CD14-positive monocyte (primary cell): ENCODE measurements at regions not wholly inside any gene's neighbourhood (a gene's known extent, or its start where the extent isn't known, plus 50 kb on each side); places are given as distances from the start of the nearest gene placed in this dataset.

Source experiments
- DNase-seq, 3 donors: peaks; one replicate each; pipeline ENCODE4 v3.0.0-alpha.2; 2011 to 2022
- H2AFZ ChIP-seq: 2 replicates; pipeline ENCODE4 v1.6.0; 2012; ENCODE audit warnings: mild to moderate bottlenecking, low read depth, low read length, inconsistent platforms; ENCODE audit not compliant: insufficient read depth, poor library complexity, severe bottlenecking
- H3K27ac ChIP-seq, 2 donors: 1 replicate in 1 of 2; 2 replicates in 1 of 2; pipeline ENCODE4 v1.5.1; 2012 to 2013; ENCODE audit warnings: low read length in 2 of 2, control low read depth in 1 of 2, inconsistent platforms in 1 of 2, low read depth in 1 of 2, mild to moderate bottlenecking in 1 of 2
- H3K27me3 ChIP-seq, 2 donors: one replicate each; pipeline versions ENCODE4 v1.6.0 to v1.6.1; 2011 to 2013; ENCODE audit warnings: low read length in 2 of 2; ENCODE audit not compliant: control insufficient read depth in 2 of 2, insufficient read depth in 2 of 2
- H3K36me3 ChIP-seq, 2 donors: replicated peaks in 1 of 2; 1 replicate in 1 of 2; 2 replicates in 1 of 2; pipeline versions ENCODE4 v1.5.1 to v1.6.1; 2012 to 2013; ENCODE audit warnings: low read length in 2 of 2, control low read depth in 1 of 2, inconsistent platforms in 1 of 2, mild to moderate bottlenecking in 1 of 2; ENCODE audit not compliant: insufficient read depth in 2 of 2, control insufficient read depth in 1 of 2
- H3K4me1 ChIP-seq, 2 donors: 1 replicate in 1 of 2; 2 replicates in 1 of 2; pipeline versions ENCODE4 v1.5.1 to v1.6.1; 2012 to 2013; ENCODE audit warnings: low read length in 2 of 2, control low read depth in 1 of 2, inconsistent platforms in 1 of 2, mild to moderate bottlenecking in 1 of 2, moderate library complexity in 1 of 2; ENCODE audit not compliant: insufficient read depth in 2 of 2, control insufficient read depth in 1 of 2
- H3K4me2 ChIP-seq: replicated peaks from 2 replicates; pipeline ENCODE3; 2012; ENCODE audit warnings: low read length, moderate library complexity, mild to moderate bottlenecking; ENCODE audit not compliant: poor library complexity, severe bottlenecking; ENCODE audit errors: extremely low read depth
- H3K4me3 ChIP-seq, 3 experiments: fragments of 200-600 bp in 1 of 3; sonication (generic) in 1 of 3; replicated peaks in 1 of 3; 1 replicate in 2 of 3; 2 replicates in 1 of 3; pipeline ENCODE4 v1.5.1; 2011 to 2013; ENCODE audit warnings: low read length in 3 of 3, mild to moderate bottlenecking in 3 of 3, control low read depth in 2 of 3, low read depth in 2 of 3, inconsistent platforms in 1 of 3, moderate library complexity in 1 of 3
- H3K79me2 ChIP-seq: 2 replicates; pipeline ENCODE4 v1.6.0; 2012; ENCODE audit warnings: mild to moderate bottlenecking, control low read depth, inconsistent platforms, low read length, moderate library complexity; ENCODE audit not compliant: insufficient read depth
- H3K9ac ChIP-seq: 2 replicates; pipeline ENCODE4 v1.6.0; 2017; ENCODE audit warnings: low read length, mild to moderate bottlenecking; ENCODE audit not compliant: insufficient read depth, poor library complexity, severe bottlenecking
- H3K9me3 ChIP-seq, 2 donors: replicated peaks in 1 of 2; 1 replicate in 1 of 2; 2 replicates in 1 of 2; pipeline versions ENCODE4 v1.5.1 to v1.6.1; 2012 to 2013; ENCODE audit warnings: low read length in 2 of 2, control low read depth in 1 of 2; ENCODE audit not compliant: control insufficient read depth in 1 of 2, insufficient read depth in 1 of 2
- H4K20me1 ChIP-seq: 2 replicates; pipeline ENCODE4 v1.6.0; 2012; ENCODE audit warnings: mild to moderate bottlenecking, low read length, control low read depth, moderate library complexity; ENCODE audit not compliant: insufficient read depth
- H3K27ac Mint-ChIP-seq, 7 donors: one replicate each; pipeline ENCODE4 v1.8.0; 2020; ENCODE audit warnings: mild to moderate bottlenecking in 7 of 7, mixed read lengths in 7 of 7, moderate library complexity in 6 of 7, inconsistent platforms in 2 of 7
- H3K27me3 Mint-ChIP-seq, 3 donors: one replicate each; pipeline ENCODE4 v1.8.0; 2021 to 2022; ENCODE audit warnings: low read depth in 3 of 3, mild to moderate bottlenecking in 3 of 3, mixed read lengths in 3 of 3, moderate library complexity in 3 of 3, inconsistent platforms in 1 of 3
- H3K36me3 Mint-ChIP-seq, 2 donors: one replicate each; pipeline ENCODE4 v1.8.0; 2020; ENCODE audit warnings: mixed read lengths in 2 of 2, inconsistent platforms in 1 of 2, mild to moderate bottlenecking in 1 of 2
- H3K4me1 Mint-ChIP-seq: one replicate; pipeline ENCODE4 v1.8.0; 2020; ENCODE audit warnings: mild to moderate bottlenecking, mixed read lengths
- H3K4me3 Mint-ChIP-seq, 2 donors: one replicate each; pipeline ENCODE4 v1.8.0; 2020; ENCODE audit warnings: mild to moderate bottlenecking in 2 of 2, mixed read lengths in 2 of 2, moderate library complexity in 1 of 2
- H3K9me3 Mint-ChIP-seq, 7 donors: one replicate each; pipeline ENCODE4 v1.8.0; 2020 to 2022; ENCODE audit warnings: mixed read lengths in 7 of 7, mild to moderate bottlenecking in 6 of 7, moderate library complexity in 6 of 7, inconsistent platforms in 2 of 7
- WGBS: methylation state at CpG from one replicate; pipeline ENCODE4 v1.1.5; 2013; ENCODE audit warnings: missing lambda C conversion rate; ENCODE audit not compliant: insufficient coverage; 5-methylcytosine and 5-hydroxymethylcytosine counted together
- intact Hi-C, 2 donors: fragments of 100-400 bp; cut with micrococcal nuclease; formaldehyde crosslinking; loops; one replicate each; pipeline versions ENCODE4 v1.15.0 to v1.15.1; 2023
- TF ChIP-seq, protein P1 (sequence below): fragments of 200-600 bp; IDR thresholded peaks from one replicate; pipeline ENCODE4 v1.8.0; 2022; ENCODE audit warnings: antibody characterized with exemption, mild to moderate bottlenecking

DNA sequence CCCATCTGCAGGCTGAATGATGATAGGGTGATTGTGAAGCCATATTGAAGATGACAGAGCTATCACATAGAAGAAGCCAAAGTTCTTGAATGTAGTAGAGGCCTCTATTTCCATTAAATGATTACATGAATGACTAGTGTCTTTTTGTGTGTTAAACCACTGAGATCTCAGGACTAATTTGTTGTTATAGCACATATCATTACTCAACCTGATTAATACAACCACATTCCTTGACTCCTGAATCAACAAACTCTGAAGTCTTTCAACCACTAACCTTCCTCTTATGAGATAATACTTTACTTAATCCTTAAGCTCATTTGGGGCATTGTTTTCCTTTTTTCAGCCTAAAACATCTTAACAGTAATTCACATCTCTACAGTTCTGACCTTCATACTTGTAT is 564.5 kb upstream of the ADAMTS9 start:
- intact Hi-C loops, result no loop called here
- peaks cover 2 to 3% of the 10 kb centered on the region in 2 donors for H3K9me3 ChIP-seq
- Mint-ChIP-seq H3K9me3 (peaks cover 0 to 7% (median 4%) of the 10 kb centered on the region in 7 donors), H3K4me3 (no peak overlapping the region), H3K36me3 (no peaks in the 10 kb centered on the region), H3K27me3 (peaks cover 0 to 3% (median 0%) of the 10 kb centered on the region in 3 donors), H3K4me1 (no peaks in the 10 kb centered on the region), H3K27ac (no peak overlapping the region)
- H3K27me3 ChIP-seq, result no peaks in the 10 kb centered on the region
- no peaks in the 10 kb centered on the region for H3K79me2 ChIP-seq
- no peak for DNase-seq
- H3K4me3 ChIP-seq, result no peak overlapping the region
- TF ChIP-seq, protein P1, sequence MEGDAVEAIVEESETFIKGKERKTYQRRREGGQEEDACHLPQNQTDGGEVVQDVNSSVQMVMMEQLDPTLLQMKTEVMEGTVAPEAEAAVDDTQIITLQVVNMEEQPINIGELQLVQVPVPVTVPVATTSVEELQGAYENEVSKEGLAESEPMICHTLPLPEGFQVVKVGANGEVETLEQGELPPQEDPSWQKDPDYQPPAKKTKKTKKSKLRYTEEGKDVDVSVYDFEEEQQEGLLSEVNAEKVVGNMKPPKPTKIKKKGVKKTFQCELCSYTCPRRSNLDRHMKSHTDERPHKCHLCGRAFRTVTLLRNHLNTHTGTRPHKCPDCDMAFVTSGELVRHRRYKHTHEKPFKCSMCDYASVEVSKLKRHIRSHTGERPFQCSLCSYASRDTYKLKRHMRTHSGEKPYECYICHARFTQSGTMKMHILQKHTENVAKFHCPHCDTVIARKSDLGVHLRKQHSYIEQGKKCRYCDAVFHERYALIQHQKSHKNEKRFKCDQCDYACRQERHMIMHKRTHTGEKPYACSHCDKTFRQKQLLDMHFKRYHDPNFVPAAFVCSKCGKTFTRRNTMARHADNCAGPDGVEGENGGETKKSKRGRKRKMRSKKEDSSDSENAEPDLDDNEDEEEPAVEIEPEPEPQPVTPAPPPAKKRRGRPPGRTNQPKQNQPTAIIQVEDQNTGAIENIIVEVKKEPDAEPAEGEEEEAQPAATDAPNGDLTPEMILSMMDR, result no peak
- no peaks in the 10 kb centered on the region for H3K4me1 ChIP-seq
- no peak overlapping the region for H2AFZ ChIP-seq
- no peak overlapping the region for H3K9ac ChIP-seq
- H3K36me3 ChIP-seq, result no peaks in the 10 kb centered on the region
- H3K4me2 ChIP-seq, result no peak overlapping the region
- H3K27ac ChIP-seq, result no peak overlapping the region
- H4K20me1 ChIP-seq, result no peaks in the 10 kb centered on the region

DNA sequence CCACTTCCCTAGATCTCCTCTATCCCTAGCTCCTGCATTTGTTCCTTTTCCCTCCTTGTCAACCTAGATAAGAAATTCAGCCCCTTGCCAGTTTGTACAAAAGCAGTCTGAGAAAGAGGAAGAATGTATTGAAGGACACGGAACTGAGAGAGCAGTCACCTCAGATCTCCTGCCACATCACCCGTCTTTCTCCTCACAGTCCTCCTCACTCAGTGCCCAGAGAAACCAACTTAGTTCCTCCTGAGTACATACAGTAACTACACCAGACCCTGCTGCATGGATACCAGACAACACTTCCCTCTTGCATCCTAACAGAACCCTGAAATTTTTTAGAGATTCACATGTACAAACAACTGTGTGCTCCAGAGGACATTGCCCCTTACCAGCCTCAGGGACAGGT is 563.6 kb upstream of the ADAMTS9 start:
- Histone ChIP-seq H3K4me1 (no peaks in the 10 kb centered on the region), H3K9ac (no peak overlapping the region), H2AFZ (no peak overlapping the region), H3K27me3 (no peaks in the 10 kb centered on the region), H3K4me3 (no peak overlapping the region), H4K20me1 (no peaks in the 10 kb centered on the region), H3K36me3 (no peaks in the 10 kb centered on the region), H3K79me2 (no peaks in the 10 kb centered on the region), H3K27ac (no peak overlapping the region), H3K4me2 (no peak overlapping the region), H3K9me3 (peaks cover 2 to 3% of the 10 kb centered on the region in 2 donors)
- Mint-ChIP-seq H3K9me3 (peaks cover 0 to 7% (median 4%) of the 10 kb centered on the region in 7 donors), H3K4me1 (no peaks in the 10 kb centered on the region), H3K36me3 (no peaks in the 10 kb centered on the region), H3K27me3 (peaks cover 0 to 3% (median 0%) of the 10 kb centered on the region in 3 donors), H3K27ac (no peak overlapping the region), H3K4me3 (no peak overlapping the region)
- 43% methylated on average over 1 of the region's 2 CpGs for WGBS
- intact Hi-C loops, result no loop called here
- TF ChIP-seq, protein P1, result no peak
- no peak for DNase-seq
